Mucosa of rectum (tissue), 2 donors: ENCODE measurements at regions not wholly inside any gene's neighbourhood (a gene's known extent, or its start where the extent isn't known, plus 50 kb on each side); places are given as distances from the start of the nearest gene placed in this dataset.

Source experiments
- H3K27ac ChIP-seq, 2 donors: one replicate each; pipeline ENCODE4 v1.7.0; 2013; ENCODE audit warnings: inconsistent platforms in 2 of 2, low read depth in 2 of 2, low read length in 2 of 2
- H3K27me3 ChIP-seq, 2 donors: one replicate each; pipeline ENCODE4 v1.7.0; 2013; ENCODE audit warnings: low read length in 2 of 2; ENCODE audit not compliant: control insufficient read depth in 2 of 2, insufficient read depth in 2 of 2
- H3K36me3 ChIP-seq, 2 donors: one replicate each; pipeline ENCODE4 v1.7.0; 2013; ENCODE audit warnings: low read length in 2 of 2; ENCODE audit not compliant: control insufficient read depth in 2 of 2, insufficient read depth in 2 of 2
- H3K4me1 ChIP-seq, 2 donors: one replicate each; pipeline ENCODE4 v1.7.0; 2013; ENCODE audit warnings: low read length in 2 of 2, mild to moderate bottlenecking in 1 of 2; ENCODE audit not compliant: control insufficient read depth in 2 of 2, insufficient read depth in 2 of 2
- H3K4me3 ChIP-seq, 2 donors: one replicate each; pipeline ENCODE4 v1.7.0; 2013; ENCODE audit warnings: low read length in 2 of 2
- H3K9ac ChIP-seq, 2 donors: one replicate each; pipeline ENCODE4 v1.7.0; 2013; ENCODE audit warnings: low read length in 2 of 2, low read depth in 1 of 2, mild to moderate bottlenecking in 1 of 2
- H3K9me3 ChIP-seq, 2 donors: one replicate each; pipeline ENCODE4 v1.7.0; 2013; ENCODE audit warnings: low read length in 2 of 2; ENCODE audit not compliant: control insufficient read depth in 2 of 2
- donor health status: healthy.
- donor health status: Normal muscosa, but diverticular disease.

DNA sequence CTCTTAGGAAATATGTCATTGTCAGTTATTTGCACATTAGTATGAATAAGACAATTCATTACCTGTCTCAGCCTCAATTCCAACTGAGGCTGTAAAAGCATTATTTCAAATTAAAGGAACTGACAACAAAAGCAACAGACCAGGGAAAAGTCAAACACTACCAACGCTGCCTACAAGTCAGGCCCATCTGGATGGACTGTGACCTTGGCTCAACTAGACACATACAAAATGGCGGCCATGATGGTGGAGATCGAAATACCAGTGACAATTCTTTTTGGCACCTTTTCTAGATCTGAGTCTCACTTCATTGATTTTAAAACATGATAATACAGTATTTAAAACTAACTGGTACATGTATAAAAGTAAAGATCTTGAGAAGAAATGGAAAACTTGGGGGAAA lies 160.7 kb downstream of the DHX15 start:
- H3K9me3 ChIP-seq = no peaks in the 10 kb centered on the region
- H3K36me3 ChIP-seq = no peaks in the 10 kb centered on the region
- no peak overlapping the region for H3K4me3 ChIP-seq
- H3K4me1 ChIP-seq = peaks cover 4 to 6% of the 10 kb centered on the region in 2 donors
- H3K27ac ChIP-seq = no peak overlapping the region
- no peak overlapping the region for H3K9ac ChIP-seq
- no peaks in the 10 kb centered on the region for H3K27me3 ChIP-seq

DNA sequence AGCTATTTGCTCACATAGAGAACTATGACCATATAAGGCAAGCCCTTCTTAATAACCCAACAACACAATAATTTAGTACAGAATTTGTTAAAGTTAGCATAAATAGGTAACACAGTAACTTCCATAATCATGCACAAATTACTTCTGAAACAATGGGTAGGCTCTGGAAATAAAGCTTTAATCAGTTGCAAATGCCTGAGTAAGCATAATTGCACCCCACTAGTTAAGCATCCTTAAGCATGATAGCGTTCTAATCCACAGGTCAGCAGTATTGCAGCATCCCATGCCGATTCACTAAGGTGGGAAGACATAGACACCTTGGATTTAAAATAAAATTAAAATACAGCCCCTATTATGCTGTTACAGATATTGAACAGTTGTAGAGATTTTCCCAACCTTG lies 161.7 kb downstream of the DHX15 start:
- no peak overlapping the region for H3K4me3 ChIP-seq
- no peaks in the 10 kb centered on the region for H3K9me3 ChIP-seq
- peaks cover 4 to 6% of the 10 kb centered on the region in 2 donors for H3K4me1 ChIP-seq
- no peaks in the 10 kb centered on the region for H3K27me3 ChIP-seq
- H3K36me3 ChIP-seq = no peaks in the 10 kb centered on the region
- no peak overlapping the region for H3K27ac ChIP-seq
- no peak overlapping the region for H3K9ac ChIP-seq

DNA sequence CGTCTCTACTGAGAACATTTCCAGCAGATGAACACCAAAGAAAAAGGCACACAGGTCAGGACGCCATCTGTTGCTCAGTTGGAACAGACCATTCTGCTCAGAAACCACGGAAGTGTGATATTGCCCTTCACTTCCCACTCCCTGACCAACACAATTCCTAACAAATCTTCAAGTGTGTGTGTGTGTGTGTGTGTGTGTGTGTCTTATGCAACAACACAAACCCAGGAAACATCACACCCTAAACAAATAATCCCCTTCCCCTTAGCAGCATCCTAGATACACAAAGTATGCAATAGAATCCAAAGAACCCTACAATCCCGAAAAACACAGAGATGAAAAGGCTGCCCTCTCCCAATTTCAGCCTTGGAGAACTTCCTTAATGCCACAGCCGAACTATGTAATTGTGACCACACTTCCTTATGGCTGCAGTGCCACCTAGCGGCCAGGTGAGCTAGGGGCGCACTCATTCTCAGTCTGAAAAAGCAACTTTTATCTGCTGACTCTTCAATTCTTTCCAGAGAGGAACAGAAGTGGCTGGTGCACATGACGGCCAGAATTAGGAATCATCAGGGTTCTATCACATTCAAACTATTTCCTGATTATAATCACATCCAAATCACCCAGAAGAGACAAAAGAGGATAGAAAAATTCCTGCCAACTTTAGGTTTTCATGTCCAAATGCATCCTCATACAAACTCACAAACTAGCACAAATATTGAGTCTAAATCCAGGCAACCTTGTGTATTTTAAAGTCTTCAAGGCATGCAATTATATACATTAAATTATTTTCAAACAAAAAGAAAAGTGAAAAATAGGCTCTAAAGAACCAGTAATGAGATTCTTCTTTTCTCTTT lies 164.9 kb downstream of the DHX15 start:
- H3K4me1 ChIP-seq = peaks cover 0 to 4% of the 10 kb centered on the region in 2 donors

GRCh38 chr4:24417206-24417605 lies 167.1 kb downstream of the DHX15 start:
- Histone ChIP-seq H3K4me3 (no peak overlapping the region), H3K9ac (no peak overlapping the region), H3K27me3 (no peaks in the 10 kb centered on the region), H3K9me3 (no peaks in the 10 kb centered on the region), H3K4me1 (peaks cover 0 to 4% of the 10 kb centered on the region in 2 donors), H3K27ac (no peak overlapping the region), H3K36me3 (no peaks in the 10 kb centered on the region)

More for the DNA sequence above, 164.9 kb downstream of the DHX15 start:
- H3K27me3 ChIP-seq = no peaks in the 10 kb centered on the region
- H3K9ac ChIP-seq = no peak overlapping the region
- no peaks in the 10 kb centered on the region for H3K9me3 ChIP-seq
- H3K4me3 ChIP-seq = no peak overlapping the region
- no peak overlapping the region for H3K27ac ChIP-seq
- no peaks in the 10 kb centered on the region for H3K36me3 ChIP-seq

DNA sequence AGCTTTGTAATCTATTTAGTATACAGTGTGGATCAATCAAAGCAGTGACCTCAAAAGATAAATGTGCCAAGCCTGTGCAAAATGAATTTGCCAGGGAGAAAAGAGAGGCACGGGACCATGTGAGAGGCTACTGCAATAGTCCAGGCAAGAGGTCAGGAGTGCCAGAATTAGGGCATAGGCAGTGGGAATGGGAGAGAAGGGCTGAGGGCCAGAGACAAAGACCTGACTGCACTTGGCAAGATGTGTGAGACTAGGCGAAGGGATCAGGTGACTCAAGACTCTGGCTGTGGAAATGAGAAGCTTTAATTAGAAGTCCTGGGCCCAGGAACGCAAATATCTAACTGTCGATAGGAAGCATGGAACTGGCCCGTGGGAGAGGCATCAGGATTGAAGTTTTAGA lies 168.1 kb downstream of the DHX15 start:
- Histone ChIP-seq H3K4me3 (no peak overlapping the region), H3K27me3 (no peaks in the 10 kb centered on the region), H3K27ac (no peak overlapping the region), H3K9me3 (no peaks in the 10 kb centered on the region), H3K9ac (no peak overlapping the region), H3K4me1 (peaks cover 0 to 4% of the 10 kb centered on the region in 2 donors), H3K36me3 (no peaks in the 10 kb centered on the region)

- Histone ChIP-seq H3K27me3 (no peaks in the 10 kb centered on the region), H3K27ac (no peak overlapping the region), H3K9me3 (no peaks in the 10 kb centered on the region)
Observed at GRCh38 chr4:24413311-24413784, 171.0 kb downstream of the DHX15 start.

DNA sequence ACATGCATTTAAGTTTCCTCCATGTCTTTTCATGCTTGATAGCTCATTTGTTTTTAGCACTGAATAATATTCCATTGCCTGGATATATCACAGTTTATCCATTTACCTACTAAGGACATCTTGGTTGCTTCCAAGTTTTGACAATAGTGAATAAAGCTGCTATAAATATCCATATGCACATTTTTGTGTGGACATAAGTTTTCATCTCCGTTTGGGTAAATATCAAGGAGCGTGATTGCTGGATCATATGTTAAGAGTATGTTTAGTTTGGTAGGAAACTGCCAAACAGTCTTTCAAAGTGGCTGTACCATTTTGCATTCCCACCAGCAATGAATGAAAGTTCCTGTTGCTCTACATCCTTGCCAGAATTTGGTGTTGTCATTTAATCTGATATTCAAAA lies 172.5 kb downstream of the DHX15 start:
- Histone ChIP-seq H3K9me3 (no peaks in the 10 kb centered on the region), H3K4me1 (no peaks in the 10 kb centered on the region), H3K4me3 (no peak overlapping the region), H3K36me3 (no peaks in the 10 kb centered on the region), H3K27me3 (no peaks in the 10 kb centered on the region), H3K27ac (no peak overlapping the region), H3K9ac (no peak overlapping the region)

More at GRCh38 chr4:24413311-24413784, 171.0 kb downstream of the DHX15 start:
- Histone ChIP-seq H3K4me3 (no peak overlapping the region), H3K9ac (no peak overlapping the region), H3K4me1 (no peaks in the 10 kb centered on the region), H3K36me3 (no peaks in the 10 kb centered on the region)

DNA sequence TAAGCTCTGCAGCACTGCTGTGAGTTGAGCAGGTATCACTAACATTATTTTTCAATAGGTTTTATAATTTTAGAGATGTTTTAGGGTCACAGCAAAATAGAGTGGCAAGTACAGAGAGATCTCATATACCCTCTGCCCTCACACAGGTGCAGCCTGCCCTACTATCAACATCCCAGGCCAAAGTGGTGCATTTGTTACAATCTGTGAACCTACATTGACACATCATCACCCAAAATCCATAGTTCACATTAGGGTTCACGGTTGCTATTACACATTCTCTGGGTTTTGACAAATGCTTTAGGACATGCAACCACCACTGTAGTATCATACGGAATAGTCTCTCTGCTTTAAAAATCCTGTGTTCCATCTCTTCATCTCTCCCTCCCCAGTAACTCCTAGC lies 173.1 kb downstream of the DHX15 start:
- Histone ChIP-seq H3K4me3 (no peak overlapping the region), H3K27ac (no peak overlapping the region), H3K9me3 (no peaks in the 10 kb centered on the region), H3K27me3 (no peaks in the 10 kb centered on the region), H3K4me1 (no peaks in the 10 kb centered on the region), H3K36me3 (no peaks in the 10 kb centered on the region), H3K9ac (no peak overlapping the region)

GRCh38 chr4:24408640-24409039 lies 175.7 kb downstream of the DHX15 start:
- Histone ChIP-seq H3K9ac (no peak overlapping the region), H3K27me3 (no peaks in the 10 kb centered on the region), H3K4me3 (no peak overlapping the region), H3K9me3 (no peaks in the 10 kb centered on the region), H3K36me3 (no peaks in the 10 kb centered on the region), H3K4me1 (no peaks in the 10 kb centered on the region), H3K27ac (no peak overlapping the region)

GRCh38 chr4:24405926-24406325 lies 178.4 kb downstream of the DHX15 start:
- Histone ChIP-seq H3K4me1 (no peaks in the 10 kb centered on the region), H3K27me3 (no peaks in the 10 kb centered on the region), H3K36me3 (no peaks in the 10 kb centered on the region), H3K27ac (no peak overlapping the region), H3K4me3 (no peak overlapping the region), H3K9me3 (no peaks in the 10 kb centered on the region), H3K9ac (no peak overlapping the region)
